ENCODE measurements at regions not wholly inside any gene's neighbourhood (a gene's known extent, or its start where the extent isn't known, plus 50 kb on each side); places are given as distances from the start of the nearest gene placed in this dataset.

- TF ChIP-seq YY1 (IDR thresholded peaks at IDR 0.05; ENCODE audit: insufficient read depth, insufficient read length) (no peak), ZNF274 (IDR thresholded peaks at IDR 0.05; ENCODE audit: low read depth, low read length) (no peak), SUZ12 (IDR thresholded peaks at IDR 0.05; ENCODE audit: extremely low read depth, insufficient read depth, insufficient read length) (no peak)
Measured at GRCh38 chr10:52703898-52704297, 68.7 kb downstream of the MBL2 start.
